ENCODE measurements at regions not wholly inside any gene's neighbourhood (a gene's known extent, or its start where the extent isn't known, plus 50 kb on each side); places are given as distances from the start of the nearest gene placed in this dataset.

DNA sequence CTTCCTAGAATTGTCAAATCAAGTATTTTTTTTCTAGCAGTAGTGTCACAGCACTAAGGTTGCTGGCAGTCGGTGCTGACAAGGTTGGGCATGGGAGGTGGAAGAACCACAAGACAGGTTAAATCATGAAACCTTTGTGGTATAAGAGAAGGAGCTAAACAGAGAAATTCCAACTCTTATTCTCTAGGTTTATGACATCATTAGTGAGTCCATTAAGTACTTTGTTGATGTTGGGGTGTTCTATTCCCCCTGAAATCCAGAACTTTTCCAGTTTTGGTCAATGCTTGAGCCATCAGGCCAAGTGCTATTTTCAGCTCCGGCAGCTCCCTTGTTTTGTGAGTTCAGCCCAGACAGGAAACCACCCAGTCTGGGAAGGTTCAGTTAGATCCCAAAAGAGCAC lies 206.0 kb upstream of the SOX9 start:
- no peaks in the 10 kb centered on the region for H3K27me3 Mint-ChIP-seq (ENCODE audit: insufficient read depth, low read depth, poor library complexity)
- no peaks in the 10 kb centered on the region for H3K4me1 ChIP-seq (ENCODE audit: insufficient read depth)
- no peak overlapping the region for H3K27ac Mint-ChIP-seq
- H3K27me3 ChIP-seq (ENCODE audit: insufficient read depth): no peaks in the 10 kb centered on the region
- H3K27ac ChIP-seq (ENCODE audit: low read depth): no peak overlapping the region
- H3K4me3 ChIP-seq: no peak overlapping the region
- TF ChIP-seq NANOG (IDR thresholded peaks at IDR 0.05; ENCODE audit: borderline replicate concordance): no peak
- TF ChIP-seq ZNF114 (CRISPR knock-in tag; IDR thresholded peaks at IDR 0.05): no peak
- TF ChIP-seq EZH2 (IDR thresholded peaks at IDR 0.05; ENCODE audit: low read depth, unreplicated experiment): no peak
- no peak for TF ChIP-seq ETS1 (IDR thresholded peaks at IDR 0.05)
- TF ChIP-seq STAT1 (IDR thresholded peaks at IDR 0.05; ENCODE audit: unreplicated experiment): no peak
- TF ChIP-seq CTCF (conservative IDR thresholded peaks at IDR 0.05; ENCODE audit: low read depth in 2 of 2): no peak
- TF ChIP-seq, protein P1, sequence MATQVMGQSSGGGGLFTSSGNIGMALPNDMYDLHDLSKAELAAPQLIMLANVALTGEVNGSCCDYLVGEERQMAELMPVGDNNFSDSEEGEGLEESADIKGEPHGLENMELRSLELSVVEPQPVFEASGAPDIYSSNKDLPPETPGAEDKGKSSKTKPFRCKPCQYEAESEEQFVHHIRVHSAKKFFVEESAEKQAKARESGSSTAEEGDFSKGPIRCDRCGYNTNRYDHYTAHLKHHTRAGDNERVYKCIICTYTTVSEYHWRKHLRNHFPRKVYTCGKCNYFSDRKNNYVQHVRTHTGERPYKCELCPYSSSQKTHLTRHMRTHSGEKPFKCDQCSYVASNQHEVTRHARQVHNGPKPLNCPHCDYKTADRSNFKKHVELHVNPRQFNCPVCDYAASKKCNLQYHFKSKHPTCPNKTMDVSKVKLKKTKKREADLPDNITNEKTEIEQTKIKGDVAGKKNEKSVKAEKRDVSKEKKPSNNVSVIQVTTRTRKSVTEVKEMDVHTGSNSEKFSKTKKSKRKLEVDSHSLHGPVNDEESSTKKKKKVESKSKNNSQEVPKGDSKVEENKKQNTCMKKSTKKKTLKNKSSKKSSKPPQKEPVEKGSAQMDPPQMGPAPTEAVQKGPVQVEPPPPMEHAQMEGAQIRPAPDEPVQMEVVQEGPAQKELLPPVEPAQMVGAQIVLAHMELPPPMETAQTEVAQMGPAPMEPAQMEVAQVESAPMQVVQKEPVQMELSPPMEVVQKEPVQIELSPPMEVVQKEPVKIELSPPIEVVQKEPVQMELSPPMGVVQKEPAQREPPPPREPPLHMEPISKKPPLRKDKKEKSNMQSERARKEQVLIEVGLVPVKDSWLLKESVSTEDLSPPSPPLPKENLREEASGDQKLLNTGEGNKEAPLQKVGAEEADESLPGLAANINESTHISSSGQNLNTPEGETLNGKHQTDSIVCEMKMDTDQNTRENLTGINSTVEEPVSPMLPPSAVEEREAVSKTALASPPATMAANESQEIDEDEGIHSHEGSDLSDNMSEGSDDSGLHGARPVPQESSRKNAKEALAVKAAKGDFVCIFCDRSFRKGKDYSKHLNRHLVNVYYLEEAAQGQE (IDR thresholded peaks at IDR 0.05; ENCODE audit: unreplicated experiment): no peak
- TF ChIP-seq POLR2AphosphoS5 (IDR thresholded peaks at IDR 0.05; ENCODE audit: low read depth): no peak
- no peak for TF ChIP-seq JUNB (IDR thresholded peaks at IDR 0.05; ENCODE audit: unreplicated experiment)
- no peak for TF ChIP-seq EZH2phosphoT487 (IDR thresholded peaks at IDR 0.05; ENCODE audit: unreplicated experiment)
- no peak for TF ChIP-seq CREB1 (CRISPR knock-in tag; IDR thresholded peaks at IDR 0.05; ENCODE audit: low read depth)
- TF ChIP-seq ZNF331 (CRISPR knock-in tag; IDR thresholded peaks at IDR 0.05; ENCODE audit: low read depth): no peak
- TF ChIP-seq, protein P2, sequence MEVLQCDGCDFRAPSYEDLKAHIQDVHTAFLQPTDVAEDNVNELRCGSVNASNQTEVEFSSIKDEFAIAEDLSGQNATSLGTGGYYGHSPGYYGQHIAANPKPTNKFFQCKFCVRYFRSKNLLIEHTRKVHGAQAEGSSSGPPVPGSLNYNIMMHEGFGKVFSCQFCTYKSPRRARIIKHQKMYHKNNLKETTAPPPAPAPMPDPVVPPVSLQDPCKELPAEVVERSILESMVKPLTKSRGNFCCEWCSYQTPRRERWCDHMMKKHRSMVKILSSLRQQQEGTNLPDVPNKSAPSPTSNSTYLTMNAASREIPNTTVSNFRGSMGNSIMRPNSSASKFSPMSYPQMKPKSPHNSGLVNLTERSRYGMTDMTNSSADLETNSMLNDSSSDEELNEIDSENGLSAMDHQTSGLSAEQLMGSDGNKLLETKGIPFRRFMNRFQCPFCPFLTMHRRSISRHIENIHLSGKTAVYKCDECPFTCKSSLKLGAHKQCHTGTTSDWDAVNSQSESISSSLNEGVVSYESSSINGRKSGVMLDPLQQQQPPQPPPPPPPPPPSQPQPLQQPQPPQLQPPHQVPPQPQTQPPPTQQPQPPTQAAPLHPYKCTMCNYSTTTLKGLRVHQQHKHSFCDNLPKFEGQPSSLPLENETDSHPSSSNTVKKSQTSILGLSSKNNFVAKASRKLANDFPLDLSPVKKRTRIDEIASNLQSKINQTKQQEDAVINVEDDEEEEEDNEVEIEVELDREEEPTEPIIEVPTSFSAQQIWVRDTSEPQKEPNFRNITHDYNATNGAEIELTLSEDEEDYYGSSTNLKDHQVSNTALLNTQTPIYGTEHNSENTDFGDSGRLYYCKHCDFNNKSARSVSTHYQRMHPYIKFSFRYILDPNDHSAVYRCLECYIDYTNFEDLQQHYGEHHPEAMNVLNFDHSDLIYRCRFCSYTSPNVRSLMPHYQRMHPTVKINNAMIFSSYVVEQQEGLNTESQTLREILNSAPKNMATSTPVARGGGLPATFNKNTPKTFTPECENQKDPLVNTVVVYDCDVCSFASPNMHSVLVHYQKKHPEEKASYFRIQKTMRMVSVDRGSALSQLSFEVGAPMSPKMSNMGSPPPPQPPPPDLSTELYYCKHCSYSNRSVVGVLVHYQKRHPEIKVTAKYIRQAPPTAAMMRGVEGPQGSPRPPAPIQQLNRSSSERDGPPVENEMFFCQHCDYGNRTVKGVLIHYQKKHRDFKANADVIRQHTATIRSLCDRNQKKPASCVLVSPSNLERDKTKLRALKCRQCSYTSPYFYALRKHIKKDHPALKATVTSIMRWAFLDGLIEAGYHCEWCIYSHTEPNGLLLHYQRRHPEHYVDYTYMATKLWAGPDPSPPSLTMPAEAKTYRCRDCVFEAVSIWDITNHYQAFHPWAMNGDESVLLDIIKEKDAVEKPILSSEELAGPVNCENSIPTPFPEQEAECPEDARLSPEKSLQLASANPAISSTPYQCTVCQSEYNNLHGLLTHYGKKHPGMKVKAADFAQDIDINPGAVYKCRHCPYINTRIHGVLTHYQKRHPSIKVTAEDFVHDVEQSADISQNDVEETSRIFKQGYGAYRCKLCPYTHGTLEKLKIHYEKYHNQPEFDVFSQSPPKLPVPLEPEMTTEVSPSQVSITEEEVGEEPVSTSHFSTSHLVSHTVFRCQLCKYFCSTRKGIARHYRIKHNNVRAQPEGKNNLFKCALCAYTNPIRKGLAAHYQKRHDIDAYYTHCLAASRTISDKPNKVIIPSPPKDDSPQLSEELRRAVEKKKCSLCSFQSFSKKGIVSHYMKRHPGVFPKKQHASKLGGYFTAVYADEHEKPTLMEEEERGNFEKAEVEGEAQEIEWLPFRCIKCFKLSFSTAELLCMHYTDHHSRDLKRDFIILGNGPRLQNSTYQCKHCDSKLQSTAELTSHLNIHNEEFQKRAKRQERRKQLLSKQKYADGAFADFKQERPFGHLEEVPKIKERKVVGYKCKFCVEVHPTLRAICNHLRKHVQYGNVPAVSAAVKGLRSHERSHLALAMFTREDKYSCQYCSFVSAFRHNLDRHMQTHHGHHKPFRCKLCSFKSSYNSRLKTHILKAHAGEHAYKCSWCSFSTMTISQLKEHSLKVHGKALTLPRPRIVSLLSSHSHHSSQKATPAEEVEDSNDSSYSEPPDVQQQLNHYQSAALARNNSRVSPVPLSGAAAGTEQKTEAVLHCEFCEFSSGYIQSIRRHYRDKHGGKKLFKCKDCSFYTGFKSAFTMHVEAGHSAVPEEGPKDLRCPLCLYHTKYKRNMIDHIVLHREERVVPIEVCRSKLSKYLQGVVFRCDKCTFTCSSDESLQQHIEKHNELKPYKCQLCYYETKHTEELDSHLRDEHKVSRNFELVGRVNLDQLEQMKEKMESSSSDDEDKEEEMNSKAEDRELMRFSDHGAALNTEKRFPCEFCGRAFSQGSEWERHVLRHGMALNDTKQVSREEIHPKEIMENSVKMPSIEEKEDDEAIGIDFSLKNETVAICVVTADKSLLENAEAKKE (CRISPR knock-in tag; IDR thresholded peaks at IDR 0.05): no peak
- no peaks in the 10 kb centered on the region; the same call in 2 of the 3 replicates for H3K9me3 Mint-ChIP-seq
- no peak overlapping the region for H3K4me3 Mint-ChIP-seq
- no peaks in the 10 kb centered on the region for H3K4me1 Mint-ChIP-seq
- no peak for ATAC-seq
- H3K79me2 ChIP-seq (replicated peaks; ENCODE audit: insufficient read depth): no peaks in the 10 kb centered on the region
- H2AFZ ChIP-seq: no peak overlapping the region
- no peaks in the 10 kb centered on the region for H3K36me3 ChIP-seq (ENCODE audit: insufficient read depth)
- peaks cover 3% of the 10 kb centered on the region; the same call in 1 of the 2 replicates for H3K9me2 ChIP-seq (ENCODE audit: insufficient read depth)
- H3F3A ChIP-seq (replicated peaks; ENCODE audit: low read depth): no peaks in the 10 kb centered on the region
- H3K4me2 ChIP-seq: no peak overlapping the region
- no peaks in the 10 kb centered on the region for H4K20me1 ChIP-seq (replicated peaks; ENCODE audit: insufficient read depth)
- DNase-seq (ENCODE audit: low spot score): no peak
- no peaks in the 10 kb centered on the region for H3K36me3 Mint-ChIP-seq (ENCODE audit: low read depth)

Measured in GM23338 (cell line).